HG03575 (cell line): ENCODE measurements at regions not wholly inside any gene's neighbourhood (a gene's known extent, or its start where the extent isn't known, plus 50 kb on each side); places are given as distances from the start of the nearest gene placed in this dataset.
"Not testable (repeated sequence)": the region's sequence is repeated elsewhere in the genome, so short reads cannot be mapped to it uniquely, and the experiment has no call there.

Experiments used
- ATAC-seq: cut with Tn5 transposase; IDR thresholded peaks from one replicate; pipeline ENCODE4 v1.9.1; 2021; ENCODE audit not compliant: unreplicated experiment, insufficient number of reproducible peaks, low FRiP score; ENCODE audit errors: extremely low read depth

DNA sequence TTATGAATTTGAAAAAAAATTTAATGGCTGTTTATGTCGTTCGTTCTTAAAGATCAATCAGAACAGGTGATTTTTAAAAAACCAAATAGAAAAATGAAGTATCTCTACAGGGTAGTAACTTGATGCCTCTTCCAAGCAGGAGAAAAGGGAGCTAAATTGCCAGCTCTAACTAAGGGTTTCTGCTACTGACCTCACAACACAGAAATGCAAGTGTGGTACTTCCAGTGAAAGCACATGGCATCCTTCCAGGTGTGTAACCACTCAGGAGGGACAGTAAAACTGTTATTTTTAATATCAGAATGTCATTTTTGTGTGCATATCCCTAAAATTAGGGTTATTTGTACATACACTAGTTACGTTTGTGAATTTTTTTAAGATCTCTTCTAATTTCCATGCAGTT is 116.8 kb upstream of the ZCCHC13 start:
- ATAC-seq: no peak

DNA sequence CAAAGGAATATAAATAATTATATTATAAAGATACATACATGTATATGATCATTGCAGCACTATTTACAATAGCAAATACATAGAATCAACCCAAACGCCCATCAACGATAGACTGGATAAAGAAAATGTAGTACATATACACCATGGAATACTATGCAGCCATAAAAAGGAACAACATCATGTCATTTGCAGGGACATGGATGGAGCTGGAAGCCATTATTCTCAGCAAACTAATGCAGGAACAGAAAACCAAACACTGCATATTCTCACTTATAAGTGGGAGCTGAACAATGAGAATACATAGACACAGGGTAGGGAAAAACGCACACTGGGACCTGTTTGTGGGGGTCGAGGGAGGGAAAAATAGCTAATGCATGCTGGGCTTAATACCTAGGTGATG is 120.9 kb upstream of the ZCCHC13 start:
- ATAC-seq: not testable (repeated sequence)

- ATAC-seq: not testable (repeated sequence)
These were observed 122.0 kb upstream of the ZCCHC13 start for GRCh38 chrX:74181976-74182375.

GRCh38 chrX:74180716-74181115 is 123.3 kb upstream of the ZCCHC13 start:
- no peak for ATAC-seq

- ATAC-seq: no peak
These were observed 124.0 kb upstream of the ZCCHC13 start for GRCh38 chrX:74179990-74180389.

GRCh38 chrX:74179499-74179898 is 124.5 kb upstream of the ZCCHC13 start:
- no peak for ATAC-seq

- no peak for ATAC-seq
These were observed 124.9 kb upstream of the ZCCHC13 start for GRCh38 chrX:74179071-74179470.

DNA sequence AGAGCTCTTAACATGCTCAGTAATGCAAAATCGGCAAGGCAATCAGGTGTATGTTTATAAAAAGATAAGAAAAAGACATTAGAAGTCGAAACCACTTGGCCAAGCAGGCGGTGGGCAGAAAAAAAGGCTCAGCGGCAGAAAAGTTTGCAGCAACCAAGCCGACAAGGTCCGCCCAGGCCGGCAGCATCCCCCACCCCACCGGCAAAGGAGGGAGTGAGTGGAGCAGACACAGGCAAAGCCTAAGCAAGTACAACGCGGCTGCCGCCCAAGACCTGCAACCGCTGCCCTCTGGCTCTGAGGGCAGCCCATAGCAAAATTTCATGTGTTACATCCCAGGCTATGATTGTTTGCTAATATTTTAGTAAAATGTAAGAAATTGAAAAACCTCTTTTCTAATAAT is 125.4 kb upstream of the ZCCHC13 start:
- no peak for ATAC-seq

DNA sequence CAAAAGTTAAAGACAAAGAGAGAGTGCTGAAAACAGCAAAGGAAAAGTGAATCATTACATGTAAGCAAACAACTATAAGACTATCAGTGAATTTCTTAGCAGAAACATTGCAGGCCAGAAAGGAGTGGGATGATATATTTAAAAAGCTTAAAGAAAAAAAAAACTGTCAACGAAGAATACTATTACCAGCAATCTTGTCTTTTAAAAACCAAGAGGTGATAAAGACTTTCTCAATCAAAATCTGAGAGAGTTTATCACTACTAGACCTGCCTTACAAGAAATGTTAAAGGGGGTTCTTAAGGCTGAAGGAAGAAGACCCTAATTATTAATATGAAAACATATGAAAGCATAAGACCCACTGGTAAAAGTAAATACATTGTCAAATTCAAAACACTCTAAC is 132.5 kb upstream of the ZCCHC13 start:
- ATAC-seq: no peak

DNA sequence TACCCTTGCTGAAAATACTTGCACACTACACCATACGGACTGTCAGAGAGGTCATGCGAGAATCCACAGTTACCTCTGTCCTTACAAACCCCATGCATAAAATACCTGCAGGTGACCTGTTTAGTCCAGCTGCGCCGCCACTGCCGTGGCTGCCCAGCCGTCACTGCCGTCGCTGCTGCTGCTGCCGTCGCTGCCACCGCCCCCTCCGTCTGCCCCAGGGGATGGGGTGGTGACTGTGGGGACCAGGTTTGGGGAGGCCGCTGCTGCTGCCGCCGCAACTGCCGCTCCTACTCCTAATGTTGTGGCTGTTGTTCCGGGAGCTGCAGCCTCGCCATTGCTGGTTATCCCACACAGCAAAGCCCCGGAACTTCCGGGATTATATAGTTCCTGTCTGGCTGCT is 141.8 kb upstream of the ZCCHC13 start:
- ATAC-seq: no peak

DNA sequence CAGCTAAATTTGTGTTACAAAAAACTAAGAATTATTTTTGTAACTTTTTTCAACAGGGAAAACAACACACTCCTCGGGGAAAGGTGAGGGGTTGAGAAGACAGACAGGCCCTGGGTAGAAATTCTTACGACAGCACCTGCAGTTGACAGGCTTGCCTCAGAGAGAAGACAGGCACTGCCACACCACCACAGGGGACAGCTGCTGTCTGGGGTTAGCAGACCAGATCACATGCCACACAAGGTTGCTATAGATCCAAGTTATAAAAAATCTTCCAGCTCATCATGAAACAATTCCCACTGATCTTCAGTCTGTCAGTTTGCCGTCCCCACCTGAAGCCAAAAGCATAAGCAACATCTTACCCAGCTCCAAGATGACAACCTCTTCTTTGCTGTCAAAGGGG is 143.2 kb upstream of the ZCCHC13 start:
- ATAC-seq: no peak

- no peak for ATAC-seq
These were observed 143.6 kb upstream of the ZCCHC13 start for GRCh38 chrX:74160358-74160757.

GRCh38 chrX:74147439-74147838 is 156.5 kb upstream of the ZCCHC13 start:
- ATAC-seq: no peak

DNA sequence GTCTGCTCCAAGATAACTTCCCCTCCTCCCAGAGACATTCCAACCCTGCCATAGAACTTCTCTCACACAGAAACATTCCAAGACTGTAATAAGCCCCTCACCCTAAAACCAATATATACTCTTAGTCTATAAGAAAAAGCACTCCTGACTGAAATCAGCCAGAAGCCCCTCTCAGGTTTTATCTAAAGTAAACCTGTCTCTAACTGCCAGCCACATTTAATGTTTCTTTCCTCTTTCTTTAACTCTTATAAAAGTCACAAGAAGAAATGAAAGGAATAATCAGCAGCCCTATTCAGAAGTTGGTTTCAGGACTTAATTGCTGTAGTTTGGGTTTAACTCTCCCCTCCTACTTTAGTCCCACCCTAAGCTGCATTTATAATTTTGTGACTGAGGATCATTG is 165.0 kb upstream of the ZCCHC13 start:
- no peak for ATAC-seq

DNA sequence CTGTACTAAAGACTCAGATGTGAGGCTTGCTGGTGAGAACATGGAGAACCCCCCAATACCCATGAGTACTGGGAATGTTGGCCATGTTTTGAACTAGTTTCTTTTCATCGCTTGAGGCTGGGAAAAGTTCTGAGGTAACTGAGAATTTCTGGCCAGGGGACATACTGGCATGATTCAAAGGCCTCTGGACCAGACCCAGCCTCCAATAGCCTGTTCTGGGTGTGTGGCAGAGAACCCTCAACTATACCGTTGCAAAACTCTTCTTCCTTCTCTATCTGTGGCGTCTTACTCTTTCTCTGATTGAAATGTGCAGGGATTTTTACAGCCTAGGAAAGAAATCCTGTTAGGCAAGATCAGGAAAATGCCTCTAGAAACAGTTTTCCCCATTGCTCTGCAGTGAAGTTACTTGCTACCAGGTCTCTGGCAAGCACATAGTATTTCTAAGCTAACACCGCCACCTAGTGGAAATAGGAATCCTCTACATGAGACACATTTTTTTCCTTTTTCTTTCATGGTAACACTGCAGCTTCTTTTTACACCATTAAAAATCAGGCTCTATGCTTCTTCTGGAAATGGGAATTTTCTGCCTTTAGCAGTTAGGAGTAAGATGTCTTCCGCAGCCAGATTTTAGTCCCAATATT is 170.7 kb upstream of the ZCCHC13 start:
- no peak for ATAC-seq

DNA sequence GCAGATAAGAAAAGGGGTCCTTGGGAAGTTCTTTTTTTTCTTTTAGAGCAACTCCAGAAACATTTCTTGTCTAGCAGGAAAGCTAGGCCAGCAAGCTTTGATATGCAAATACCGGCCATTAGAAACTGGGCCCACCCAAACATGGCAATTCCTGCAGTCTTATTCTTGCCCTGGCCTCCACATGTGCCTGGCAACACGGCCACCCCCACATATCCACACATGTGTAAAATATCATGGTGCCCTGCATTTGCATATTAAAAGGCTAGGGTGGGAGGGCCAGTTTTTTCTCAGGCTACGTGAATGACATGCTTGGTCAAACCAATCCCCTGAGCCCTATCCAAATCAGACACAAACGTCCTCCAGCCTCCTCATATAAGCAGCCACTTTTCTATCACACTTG is 171.7 kb upstream of the ZCCHC13 start:
- no peak for ATAC-seq

GRCh38 chrX:74119016-74119910 is 184.7 kb upstream of the ZCCHC13 start:
- ATAC-seq: no peak

DNA sequence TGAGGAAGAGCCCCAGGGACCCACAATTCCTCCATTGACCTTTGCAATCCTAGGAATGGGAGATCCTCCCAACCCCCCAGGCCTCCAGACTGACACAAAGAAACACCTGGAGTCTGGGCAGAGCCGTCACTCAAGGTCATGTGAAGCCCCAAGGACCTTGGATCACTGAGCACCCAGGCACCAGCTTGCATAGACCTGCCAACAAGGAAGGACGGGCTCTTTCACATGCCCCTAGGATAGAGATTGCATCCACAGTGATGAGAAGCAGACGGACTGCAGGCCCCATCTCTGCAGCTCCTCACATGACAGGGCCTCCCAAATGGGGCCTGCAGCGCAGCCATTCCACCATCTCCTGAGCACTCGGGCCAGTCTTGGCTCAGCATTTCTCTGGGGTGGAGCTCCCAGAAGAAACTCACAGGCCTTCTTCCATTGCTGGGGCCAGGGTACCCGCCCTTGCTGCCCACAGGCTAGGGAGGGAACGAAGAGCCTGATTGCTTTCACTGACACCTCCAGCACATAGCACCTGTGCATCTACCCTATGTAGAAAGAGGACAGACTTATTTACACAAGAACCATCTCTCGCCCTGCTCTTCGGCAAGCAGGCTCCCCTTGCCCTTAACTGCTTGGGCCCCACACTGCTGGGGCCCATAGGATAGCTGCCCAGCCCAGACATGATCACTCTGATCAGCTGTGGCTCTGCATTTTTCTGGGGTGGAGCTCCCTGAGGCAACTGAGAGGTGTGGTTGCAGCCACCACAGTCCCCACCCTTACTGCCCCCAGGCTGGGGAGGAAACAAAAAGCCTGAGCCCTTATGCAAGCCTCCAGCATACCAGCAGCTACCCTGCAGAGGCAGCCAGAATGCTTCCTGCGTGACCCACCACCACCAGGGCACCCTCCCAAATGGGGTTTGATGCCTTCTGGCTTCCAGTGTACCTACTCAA is 185.7 kb upstream of the ZCCHC13 start:
- no peak for ATAC-seq

DNA sequence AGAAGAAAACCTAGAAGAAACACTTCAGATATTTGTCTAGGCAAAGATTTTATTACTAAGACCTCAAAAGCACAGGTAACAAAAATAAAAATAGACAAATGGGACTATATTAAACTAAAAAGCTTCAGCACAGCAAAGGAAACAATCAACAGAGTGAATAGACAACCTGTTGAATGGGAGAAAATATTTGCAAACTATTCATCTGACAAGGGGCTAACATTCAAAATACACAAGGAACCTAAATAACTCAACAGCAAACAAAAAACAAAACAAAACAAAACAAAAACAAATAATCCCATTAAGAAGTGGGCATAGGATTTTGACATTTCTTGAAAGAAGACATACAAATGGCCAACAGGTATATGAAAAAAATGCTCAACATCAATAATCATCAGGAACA is 192.7 kb upstream of the ZCCHC13 start:
- no peak for ATAC-seq
